ENCODE measurements at regions not wholly inside any gene's neighbourhood (a gene's known extent, or its start where the extent isn't known, plus 50 kb on each side); places are given as distances from the start of the nearest gene placed in this dataset.
A peak's percentile ranks its signal among the peaks of the same experiment; 100 is the strongest.

- DNase-seq: no peak
Measured at GRCh38 chr1:187454010-187454409, 625.3 kb downstream of the PLA2G4A start.

GRCh38 chr1:187456446-187456845, 627.7 kb downstream of the PLA2G4A start:
- DNase-seq: no peak

GRCh38 chr1:187460093-187460492, 631.3 kb downstream of the PLA2G4A start:
- peak; percentile 32 for DNase-seq

- DNase-seq: no peak
Measured at GRCh38 chr1:187464320-187464719, 635.6 kb downstream of the PLA2G4A start.

- DNase-seq: peak; percentile 11
Measured at GRCh38 chr1:187465441-187465840, 636.7 kb downstream of the PLA2G4A start.

- no peak for DNase-seq
Measured at GRCh38 chr1:187469836-187470235, 641.1 kb downstream of the PLA2G4A start.

GRCh38 chr1:187471555-187471954, 642.8 kb downstream of the PLA2G4A start:
- no peak for DNase-seq

GRCh38 chr1:187474336-187474735, 645.6 kb downstream of the PLA2G4A start:
- DNase-seq: peak; percentile 70

- DNase-seq: peak; percentile 55
Measured at GRCh38 chr1:187476671-187477070, 647.9 kb downstream of the PLA2G4A start.

GRCh38 chr1:187477103-187477502, 648.4 kb downstream of the PLA2G4A start:
- DNase-seq: no peak

- no peak for DNase-seq
Measured at GRCh38 chr1:187477535-187477934, 648.8 kb downstream of the PLA2G4A start.

GRCh38 chr1:187481581-187482148, 652.9 kb downstream of the PLA2G4A start:
- DNase-seq: no peak

- no peak for DNase-seq
Measured at GRCh38 chr1:187490266-187490665, 661.5 kb downstream of the PLA2G4A start.

- no peak for DNase-seq
Measured at GRCh38 chr1:187491082-187491720, 662.5 kb downstream of the PLA2G4A start.

GRCh38 chr1:187498028-187498427, 669.3 kb downstream of the PLA2G4A start:
- no peak for DNase-seq

GRCh38 chr1:187504779-187505178, 676.0 kb downstream of the PLA2G4A start:
- no peak for DNase-seq

GRCh38 chr1:187509091-187509490, 680.3 kb downstream of the PLA2G4A start:
- DNase-seq: peak; percentile 60

GRCh38 chr1:187513190-187513589, 684.4 kb downstream of the PLA2G4A start:
- no peak for DNase-seq

- no peak for DNase-seq
Measured at GRCh38 chr1:187514110-187514509, 685.4 kb downstream of the PLA2G4A start.

GRCh38 chr1:187516874-187517273, 688.1 kb downstream of the PLA2G4A start:
- no peak for DNase-seq

- DNase-seq: peak; percentile 83
Measured at GRCh38 chr1:187517546-187517945, 688.8 kb downstream of the PLA2G4A start.

GRCh38 chr1:187527346-187527745, 698.6 kb downstream of the PLA2G4A start:
- DNase-seq: no peak

GRCh38 chr1:187537936-187538335, 709.2 kb downstream of the PLA2G4A start:
- DNase-seq: no peak

GRCh38 chr1:187549540-187549939, 720.8 kb downstream of the PLA2G4A start:
- DNase-seq: no peak

GRCh38 chr1:187551061-187551460, 722.3 kb downstream of the PLA2G4A start:
- DNase-seq: no peak
